Fibroblast of skin of right biceps (primary cell): ENCODE measurements at regions not wholly inside any gene's neighbourhood (a gene's known extent, or its start where the extent isn't known, plus 50 kb on each side); places are given as distances from the start of the nearest gene placed in this dataset.
A peak's percentile ranks its signal among the peaks of the same experiment; 100 is the strongest.
"Not testable (repeated sequence)": the region's sequence is repeated elsewhere in the genome, so short reads cannot be mapped to it uniquely, and the experiment has no call there.

Experiments
- DNase-seq: peaks from one replicate; pipeline ENCODE4 v3.0.0-alpha.2; 2013

DNA sequence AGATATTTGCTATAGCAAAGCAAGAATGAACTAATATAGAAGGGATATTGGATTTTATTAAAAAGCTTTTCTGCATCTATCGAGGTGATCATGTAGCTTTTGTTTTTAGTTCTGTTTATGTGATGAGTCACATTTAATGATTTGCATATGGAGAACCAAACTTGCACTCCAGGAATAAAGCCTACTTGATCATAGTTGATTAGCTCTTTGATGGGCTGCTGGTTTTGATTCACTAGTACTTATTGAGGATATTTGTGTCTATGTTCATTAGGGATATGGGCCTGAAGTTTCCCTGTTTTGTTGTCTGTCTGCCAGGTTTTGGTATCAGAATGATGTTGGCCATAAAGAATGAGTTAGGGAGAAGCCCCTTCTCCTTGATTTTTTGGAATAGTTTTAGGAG lies 310.7 kb downstream of the ARPP21 start:
- DNase-seq: no peak

DNA sequence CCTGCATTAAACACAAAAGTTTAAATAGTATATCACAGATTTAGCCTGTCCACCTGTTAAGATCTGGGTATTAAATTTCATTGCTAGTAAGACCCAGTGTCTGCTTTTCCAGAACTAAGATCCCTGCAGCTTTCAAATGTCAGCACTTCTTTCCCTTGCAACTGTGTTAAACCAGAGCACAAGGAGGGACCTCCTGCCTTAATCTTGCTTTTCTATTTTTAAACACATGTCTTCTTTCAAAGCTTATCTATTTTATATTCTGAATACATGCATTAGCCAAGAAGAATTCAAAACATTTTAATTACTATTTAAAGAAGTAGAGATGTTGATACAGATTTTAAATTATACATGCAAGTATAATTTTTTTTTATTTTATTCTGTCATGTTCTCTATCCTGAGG lies 315.1 kb downstream of the ARPP21 start:
- DNase-seq: no peak

DNA sequence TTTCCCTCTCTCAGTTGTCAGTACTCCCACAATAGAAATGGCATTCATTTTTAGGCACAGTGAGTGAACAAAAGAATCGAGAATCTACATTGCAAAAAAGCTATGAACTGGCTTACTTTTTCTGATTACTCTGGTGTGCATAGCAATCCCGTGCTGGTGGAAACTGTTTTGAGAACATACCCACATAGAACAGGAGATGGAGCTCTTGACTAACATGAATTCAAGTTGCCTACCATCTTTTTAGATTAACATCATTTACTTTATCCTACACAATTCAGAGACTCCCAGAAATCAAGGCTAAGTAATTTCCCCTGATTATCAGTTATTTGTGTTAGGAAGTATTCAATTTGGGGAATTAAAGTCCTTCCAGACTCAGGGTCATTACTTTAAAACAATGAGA lies 326.6 kb downstream of the ARPP21 start:
- DNase-seq: peak; percentile 36

DNA sequence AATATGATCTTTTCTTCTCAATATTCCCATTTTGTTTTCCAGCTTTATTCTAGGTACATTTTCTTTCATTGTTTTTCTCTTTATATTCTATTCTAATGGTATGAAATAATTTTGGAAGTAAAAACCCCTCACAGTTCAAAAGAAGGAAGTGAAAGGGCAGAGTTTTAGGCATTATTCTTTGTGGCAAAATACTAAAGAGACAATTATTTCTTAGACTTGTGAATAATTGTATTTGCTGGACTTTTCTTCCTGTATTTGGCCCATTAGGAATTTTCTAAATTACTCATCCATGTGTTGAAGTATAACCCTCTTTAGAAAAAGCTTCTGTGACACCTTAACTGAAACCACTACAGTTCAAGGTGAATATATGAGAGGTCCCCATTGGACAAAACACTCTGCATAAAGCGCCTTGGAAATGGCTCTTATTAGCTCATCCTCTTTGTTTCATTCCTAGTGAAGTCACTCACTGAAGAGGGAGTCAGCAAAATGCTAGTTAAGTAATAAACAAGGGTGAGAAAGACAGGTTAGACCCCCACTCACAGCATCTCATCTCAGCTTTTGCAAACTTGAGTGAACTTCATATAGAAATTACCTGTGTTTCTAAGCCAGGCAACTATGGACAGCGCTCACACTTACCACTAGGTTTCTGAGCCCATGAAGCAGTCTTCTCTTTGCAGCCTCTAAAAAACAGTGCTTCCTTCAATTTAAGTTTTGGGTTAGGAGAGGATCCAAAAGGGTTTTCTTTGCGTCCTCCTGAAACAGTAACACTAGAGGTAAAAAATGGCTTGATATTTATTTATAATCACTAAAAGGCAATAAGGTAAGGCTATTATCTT lies 327.5 kb downstream of the ARPP21 start:
- no peak for DNase-seq

DNA sequence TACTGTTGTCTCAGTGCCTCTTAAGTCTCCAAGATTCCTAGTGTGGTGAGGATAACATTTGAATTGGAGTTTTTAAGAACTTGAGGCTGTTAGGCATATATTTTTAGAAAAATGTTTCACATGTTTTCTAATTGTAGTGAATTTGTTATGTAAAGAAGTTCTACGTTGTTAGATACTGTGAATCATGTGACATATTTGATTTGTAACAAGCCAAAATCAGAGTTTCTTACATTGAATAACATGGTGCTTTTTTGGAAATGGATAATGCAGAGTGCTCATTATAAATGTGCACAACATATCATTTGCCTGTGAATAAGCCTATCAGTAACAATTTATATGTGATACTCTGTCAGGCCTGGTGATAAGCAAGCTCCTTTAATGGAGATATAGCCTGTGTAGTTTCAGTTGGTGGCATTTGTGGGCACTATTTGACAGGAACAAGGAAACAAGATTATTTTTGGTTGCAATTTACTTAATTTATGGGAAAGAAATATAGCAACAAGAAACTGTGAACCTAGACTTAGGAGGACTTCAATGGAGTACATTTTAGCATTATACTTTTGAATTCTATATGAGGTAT lies 328.8 kb downstream of the ARPP21 start:
- DNase-seq: no peak

DNA sequence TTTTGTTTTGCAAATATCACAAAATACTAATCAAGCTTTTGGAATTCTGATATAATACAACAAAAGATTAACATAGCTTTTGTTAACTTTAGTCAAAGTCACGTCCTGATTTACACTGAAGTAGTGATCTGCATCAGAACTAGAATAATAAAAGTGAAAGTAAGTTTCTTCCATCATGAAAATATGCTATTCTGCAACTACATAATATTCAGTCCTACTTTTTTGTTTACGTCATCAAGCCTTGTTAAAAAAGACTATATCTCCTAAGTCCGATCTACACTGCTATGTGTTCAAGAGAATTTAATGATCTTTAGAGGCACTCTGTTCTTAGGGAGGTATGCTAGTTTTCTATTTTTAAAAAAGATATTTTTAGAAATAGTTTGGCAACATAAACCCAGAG lies 330.1 kb downstream of the ARPP21 start:
- no peak for DNase-seq

DNA sequence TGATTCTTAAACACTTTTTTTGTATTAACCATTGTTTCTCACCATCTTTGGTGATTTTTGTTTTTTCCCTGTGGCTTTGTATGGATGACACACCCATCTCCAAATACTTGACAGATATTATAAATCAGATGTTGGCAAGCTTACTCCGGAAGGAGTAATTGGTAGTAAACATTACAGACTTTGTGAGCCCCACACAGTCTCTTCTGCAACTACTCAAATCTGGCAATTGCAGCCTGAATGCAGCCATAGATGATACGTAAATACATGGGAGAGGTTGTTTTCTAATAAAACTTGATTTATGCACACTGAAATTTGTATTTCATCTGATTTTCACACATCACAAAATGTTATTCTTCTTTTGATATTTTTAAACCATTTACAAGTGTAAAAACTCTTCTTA lies 331.5 kb downstream of the ARPP21 start:
- no peak for DNase-seq

DNA sequence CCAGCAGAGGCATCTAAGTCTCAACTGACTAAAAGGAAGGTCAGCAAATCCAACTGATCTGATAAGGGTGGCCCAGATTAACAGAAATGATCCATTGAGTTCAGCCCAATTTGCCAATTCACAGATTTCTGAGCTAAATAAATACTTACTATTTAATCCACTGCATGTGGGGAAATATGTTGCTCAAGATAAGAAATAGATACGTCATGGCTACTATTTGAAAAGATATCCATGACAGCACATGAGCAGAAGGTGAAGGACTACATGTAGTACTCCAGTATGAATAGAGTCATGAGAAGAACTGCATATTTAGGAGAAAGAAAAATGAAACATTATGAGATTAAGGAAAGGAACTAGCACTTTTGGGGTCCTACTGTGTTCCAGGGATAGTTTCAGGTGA lies 332.4 kb downstream of the ARPP21 start:
- no peak for DNase-seq

DNA sequence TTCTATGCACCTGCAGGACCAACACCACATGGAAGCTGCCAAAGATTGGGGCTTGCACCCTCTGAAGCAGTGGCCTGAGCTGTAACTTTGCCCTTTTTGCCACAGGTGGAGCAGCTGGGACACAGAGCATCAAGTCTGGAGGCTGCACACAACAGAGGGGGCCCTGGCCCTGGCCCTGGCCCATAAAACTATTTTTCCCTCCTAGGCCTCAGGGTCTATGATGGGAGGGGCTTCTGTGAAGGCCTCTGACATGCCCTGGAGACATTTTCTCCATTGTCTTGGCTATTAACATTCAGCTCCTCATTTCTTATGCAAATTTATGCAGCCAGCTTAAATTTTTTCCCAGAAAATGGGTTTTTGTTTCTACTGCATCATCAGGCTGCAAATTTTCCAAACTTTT lies 335.5 kb downstream of the ARPP21 start:
- DNase-seq: no peak

DNA sequence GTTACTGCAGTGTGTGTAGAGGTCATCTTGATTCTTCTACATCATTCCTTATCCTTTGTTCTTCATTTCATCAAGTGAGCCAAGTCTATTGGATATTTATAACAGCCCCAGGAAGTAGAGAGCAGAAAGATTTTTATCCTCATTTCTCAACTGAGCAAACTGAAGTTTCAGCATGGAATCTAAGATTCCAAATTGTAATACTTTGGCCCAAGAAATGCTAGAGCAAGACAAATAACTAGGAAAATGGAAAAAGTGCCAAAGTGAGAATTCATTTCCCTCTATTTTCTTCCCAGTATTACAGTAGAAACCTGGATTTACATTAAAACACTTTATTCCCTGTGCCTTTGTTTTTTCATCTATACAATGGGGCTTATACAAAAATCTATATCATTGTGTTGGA lies 346.8 kb downstream of the ARPP21 start:
- no peak for DNase-seq

DNA sequence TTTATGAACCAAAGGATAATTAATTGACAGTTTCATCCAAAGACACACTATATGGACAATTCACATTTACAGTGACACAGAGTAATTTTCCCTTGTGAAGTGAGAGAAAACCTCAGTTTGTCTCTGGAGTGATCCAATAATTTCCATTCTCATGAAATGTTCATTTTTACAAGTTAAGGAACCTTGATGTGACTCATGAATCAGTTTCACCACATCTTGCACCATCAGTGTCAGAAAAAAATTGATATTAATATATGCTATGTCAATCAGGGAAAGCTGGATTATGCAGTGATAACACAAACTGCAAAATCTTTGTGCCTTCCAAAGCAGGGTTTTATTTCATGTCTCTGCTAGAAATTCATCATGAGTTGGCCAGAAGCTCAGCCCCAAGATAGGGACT lies 348.1 kb downstream of the ARPP21 start:
- DNase-seq: no peak

DNA sequence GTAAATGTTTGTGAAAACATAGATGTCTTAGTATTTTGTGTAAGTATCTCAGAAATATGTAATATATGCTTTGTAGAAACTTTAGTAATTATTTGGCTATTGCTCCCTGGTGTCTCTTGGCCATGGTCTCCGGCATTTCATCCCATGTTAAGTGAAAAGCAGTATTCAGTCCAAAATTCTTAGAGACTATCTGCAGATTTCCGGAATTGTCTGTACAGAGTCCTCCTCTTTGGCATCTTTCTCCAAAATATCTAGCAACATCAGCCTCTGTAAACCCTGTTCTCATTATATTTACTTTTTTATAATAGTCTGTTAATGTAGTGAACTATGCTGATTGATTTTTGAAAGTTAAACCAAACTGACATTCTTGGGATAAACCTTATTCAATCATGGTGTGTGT lies 352.7 kb downstream of the ARPP21 start:
- no peak for DNase-seq

DNA sequence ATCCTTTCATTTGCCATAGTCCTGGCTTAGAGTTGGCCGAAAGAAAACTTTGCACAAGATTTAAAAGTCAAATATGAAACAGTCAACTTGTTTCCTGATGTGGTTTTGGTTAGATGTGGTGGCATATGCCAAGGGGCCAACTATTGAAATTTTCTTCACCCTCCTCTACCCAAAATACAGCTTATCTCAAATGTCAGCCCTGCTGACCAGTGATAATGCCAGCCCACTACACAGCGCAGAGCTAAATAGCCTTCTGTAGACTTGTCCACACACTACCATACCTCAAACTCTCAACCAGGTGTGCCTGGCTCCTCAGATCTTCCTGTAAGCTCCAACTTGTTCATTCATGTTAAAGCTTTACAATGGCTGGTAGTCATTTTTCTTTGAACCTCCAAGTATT lies 368.5 kb upstream of the STAC start:
- no peak for DNase-seq

DNA sequence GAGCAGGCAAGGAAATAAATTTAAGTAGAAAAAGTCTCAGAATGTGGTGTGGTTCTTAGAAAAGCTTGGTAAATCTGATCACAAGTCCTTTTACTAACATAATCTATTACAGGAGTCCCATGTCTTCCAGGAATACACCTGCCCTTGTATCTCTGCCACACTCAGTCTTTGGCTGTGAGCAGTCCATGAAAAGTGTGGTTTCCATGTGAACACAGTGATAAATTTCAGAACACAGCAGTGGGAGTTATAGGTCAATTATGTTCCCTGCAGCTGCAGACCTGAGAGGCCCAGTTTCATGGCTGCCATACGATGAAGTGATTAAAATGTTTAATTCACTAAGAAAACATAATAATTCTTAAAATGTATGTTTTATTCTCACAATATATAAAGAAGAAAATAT lies 366.9 kb upstream of the STAC start:
- DNase-seq: no peak

DNA sequence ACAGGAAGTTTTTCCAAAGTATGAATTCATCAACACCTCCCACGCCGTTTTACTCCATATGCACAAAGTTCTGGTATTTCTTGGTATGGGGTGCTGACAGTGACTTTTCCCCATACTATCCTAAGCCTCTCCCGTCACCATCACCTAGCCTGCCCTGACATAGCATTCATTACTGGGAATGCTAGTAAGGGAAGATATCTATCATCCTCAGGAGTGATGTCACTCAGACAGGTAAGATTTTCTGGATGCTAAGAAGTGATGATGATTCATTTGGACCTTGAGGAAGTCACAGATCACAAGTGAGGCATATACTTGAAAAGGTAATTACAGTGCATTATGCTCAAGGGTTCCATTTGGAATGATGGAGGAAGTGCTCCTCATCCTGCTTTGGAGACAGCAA lies 355.1 kb upstream of the STAC start:
- no peak for DNase-seq

DNA sequence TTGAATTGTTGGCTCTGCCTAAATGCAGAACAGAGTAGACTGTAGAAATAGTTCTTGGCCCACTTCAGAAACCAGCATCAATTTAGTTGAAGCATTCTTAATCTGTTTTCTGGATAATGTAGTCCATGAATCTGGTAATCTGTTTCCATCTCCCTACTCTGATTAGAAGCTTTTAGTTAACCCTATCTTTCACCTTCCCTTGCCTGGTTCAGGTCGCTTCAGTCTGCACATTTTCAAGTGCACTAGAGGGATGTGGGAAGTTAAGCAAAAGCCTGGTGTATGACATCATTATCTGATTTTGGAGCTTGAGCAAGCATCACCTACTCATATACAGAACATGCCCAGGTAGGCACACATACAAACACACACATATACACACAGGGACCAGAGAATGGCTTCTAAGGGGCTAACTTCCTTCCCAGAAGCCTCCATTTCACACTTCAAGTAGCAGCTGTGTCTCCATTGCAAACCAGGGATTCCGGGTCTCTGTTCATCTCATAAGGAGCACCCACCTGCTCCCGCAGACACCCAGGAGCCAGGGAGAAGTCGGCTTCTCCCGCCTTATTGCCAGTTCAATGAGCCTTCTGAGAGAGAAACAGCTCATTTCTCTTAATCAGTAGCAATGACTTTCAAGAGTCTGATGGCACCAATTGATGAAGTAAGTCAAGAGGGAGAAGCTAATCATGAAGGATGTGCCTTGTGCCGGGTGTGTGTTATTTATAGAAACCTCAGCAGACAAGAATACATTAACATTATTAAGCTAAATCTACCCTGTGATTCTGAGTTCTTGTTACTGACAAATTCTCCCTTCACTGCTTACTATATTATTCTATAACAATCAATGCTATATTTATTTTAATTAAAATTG lies 347.9 kb upstream of the STAC start:
- DNase-seq: no peak

DNA sequence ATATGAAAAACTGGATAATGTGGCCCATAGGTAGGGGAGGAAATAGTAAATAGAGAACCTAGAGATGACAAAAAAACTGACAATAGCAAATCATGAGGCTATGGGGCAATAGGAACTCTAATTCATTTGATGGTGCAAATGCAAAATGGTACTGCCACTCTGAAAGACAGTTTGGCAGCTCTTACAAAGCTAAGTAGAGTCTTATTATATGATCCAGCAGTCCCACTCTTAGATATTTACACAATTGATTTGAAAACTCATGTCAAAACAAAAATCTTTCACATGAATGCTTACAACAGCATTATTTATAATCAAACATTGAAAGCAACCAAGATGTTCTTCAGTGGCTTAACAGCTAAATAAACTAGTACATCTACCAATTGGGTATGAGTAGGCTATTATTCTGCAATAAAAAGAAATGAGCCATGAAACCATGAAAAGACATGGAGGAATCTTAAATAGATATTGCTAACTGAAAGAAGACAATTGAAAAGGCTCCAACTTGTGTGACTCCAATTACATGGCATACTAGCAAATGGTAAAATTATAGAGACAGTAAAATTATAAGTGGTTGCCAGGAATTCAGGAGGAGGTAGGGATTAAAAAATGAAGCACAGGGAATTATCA lies 321.8 kb upstream of the STAC start:
- no peak for DNase-seq

DNA sequence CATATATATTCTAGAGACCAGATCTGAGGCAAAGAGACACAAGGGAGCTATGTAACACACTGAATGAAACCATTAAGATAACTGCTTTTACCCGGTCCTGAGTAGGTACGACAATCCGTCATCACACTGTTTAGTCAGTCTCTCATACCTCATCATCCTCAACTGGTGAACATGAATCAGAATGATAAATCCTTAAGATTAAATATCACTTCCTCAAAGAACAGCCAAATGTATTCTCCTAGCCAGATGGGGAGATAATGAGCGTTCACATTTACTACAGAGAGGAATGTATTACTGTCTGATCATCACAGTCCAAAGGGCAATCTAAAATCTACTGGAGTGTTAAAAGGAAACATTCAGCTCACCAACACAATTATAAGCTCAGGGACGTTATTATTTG lies 319.4 kb upstream of the STAC start:
- peak; percentile 9 for DNase-seq

DNA sequence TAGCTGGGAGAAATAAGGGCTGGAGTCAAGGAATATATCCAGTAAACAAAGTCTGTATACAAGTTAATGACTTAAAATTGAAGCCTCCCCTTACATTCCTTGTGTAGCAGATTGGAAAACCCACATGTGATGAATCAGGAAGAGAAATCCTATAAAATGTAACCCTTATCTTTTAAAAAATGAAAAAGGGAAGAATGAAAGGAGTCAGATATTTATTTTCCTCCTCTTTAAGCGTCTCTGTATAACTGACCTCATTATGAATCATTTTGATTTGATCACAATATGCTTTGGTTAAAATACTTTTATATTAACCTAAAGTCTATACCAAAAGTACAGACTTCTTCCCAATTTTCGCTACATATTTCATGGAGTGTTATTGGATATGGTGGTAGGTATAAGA lies 316.3 kb upstream of the STAC start:
- no peak for DNase-seq

DNA sequence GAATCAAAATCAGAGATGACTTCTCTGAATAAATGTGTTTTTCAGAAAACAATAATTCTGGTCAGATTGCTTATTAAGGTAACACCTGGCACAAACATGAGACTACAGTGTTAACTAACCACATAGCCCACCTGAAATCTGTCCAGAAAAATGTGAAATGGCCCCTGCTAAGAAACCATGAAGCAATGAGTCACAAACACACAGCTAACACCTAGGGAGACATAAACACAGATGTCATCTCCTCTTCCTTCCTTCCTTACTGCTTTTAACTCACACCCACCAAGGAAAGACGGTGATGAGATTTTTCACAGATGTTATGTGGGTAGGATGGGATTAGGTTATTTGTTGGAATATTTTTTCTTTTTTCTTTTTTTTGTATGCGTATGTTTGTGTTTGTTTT lies 315.0 kb upstream of the STAC start:
- no peak for DNase-seq

DNA sequence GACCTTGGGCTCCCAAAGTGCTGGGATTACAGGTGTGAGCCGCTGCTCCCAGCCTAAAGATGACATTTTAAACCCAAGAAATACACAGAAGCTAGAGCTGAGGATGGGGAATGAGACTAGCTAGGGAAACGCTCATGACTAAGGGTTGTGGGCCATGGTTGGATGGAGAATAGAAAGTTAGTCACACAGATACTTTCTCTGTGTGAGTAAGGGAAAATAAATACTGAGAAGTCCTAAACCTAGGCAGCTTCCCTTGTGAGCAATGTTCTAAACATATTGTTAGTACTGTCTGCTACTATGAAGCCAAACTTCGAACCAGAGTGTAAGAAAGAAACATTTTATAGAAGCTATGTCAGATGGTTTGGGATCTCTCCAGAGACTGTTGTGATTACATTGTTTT lies 304.8 kb upstream of the STAC start:
- DNase-seq: peak; percentile 0

DNA sequence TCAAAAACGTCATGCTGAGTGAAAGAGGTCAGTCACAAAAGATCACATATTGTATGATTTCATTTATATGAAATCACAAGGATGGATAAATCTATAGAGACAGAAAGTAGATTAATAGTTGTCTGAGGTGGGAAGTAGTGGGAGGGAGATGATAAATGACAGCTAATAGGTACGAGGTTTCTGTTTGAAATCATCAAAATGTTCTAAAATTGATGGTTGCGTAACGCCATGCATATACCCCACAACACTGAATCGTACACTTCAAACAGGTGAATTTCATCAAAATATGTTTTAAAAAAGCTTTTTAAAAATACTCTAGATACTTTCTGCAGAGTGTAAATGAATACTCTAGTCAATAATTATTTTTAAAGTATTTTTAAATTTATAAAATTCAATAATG lies 303.0 kb upstream of the STAC start:
- no peak for DNase-seq

DNA sequence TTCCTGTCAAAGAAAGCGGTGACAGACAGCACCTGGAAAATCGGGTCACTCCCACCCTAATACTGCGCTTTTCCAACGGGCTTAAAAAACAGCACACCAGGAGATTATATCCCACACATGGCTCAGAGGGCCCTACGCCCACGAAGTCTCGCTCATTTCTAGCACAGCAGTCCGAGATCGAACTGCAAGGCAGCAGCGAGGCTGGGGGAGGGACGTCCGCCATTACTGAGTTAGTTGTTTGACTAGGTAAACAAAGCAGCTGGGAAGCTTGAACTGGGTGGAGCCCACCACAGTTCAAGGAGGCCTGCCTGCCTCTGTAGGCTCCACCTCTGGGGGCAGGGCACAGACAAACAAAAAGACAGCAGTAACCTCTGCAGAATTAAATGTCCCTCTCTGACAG lies 297.3 kb upstream of the STAC start:
- not testable (repeated sequence) for DNase-seq

DNA sequence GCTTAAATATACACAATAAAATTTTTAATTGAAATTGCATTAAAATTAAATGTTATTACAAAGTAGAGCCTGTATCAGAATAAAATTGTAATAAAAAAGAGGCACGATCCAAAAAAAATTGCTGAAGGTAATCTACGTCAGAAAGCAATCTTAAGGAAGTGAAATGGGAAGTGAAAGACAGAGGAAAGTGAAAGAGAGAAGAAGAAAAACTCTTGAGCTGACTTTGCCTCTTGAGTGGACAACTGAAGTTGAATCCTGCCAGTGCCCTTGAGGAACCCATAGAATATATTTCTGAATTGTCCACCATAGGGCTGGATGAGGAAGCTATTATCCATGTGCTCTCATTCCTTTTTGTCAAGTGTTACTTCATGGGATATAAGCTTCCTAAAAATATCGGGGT lies 285.1 kb upstream of the STAC start:
- no peak for DNase-seq
